ENCODE measurements at regions not wholly inside any gene's neighbourhood (a gene's known extent, or its start where the extent isn't known, plus 50 kb on each side); places are given as distances from the start of the nearest gene placed in this dataset.

GRCh38 chr3:76026379-76026778 is 241.0 kb upstream of the ZNF717 start:
- DNase-seq (ENCODE audit: low read depth), result no peak
- no peak overlapping the region for H3K4me3 ChIP-seq (ENCODE audit: low read depth, low read length)
- TF ChIP-seq CTCF (conservative IDR thresholded peaks at IDR 0.05; ENCODE audit: low read depth, low read length), result no peak

- DNase-seq (ENCODE audit: low read depth), result no peak
- no peak overlapping the region for H3K4me3 ChIP-seq (ENCODE audit: low read depth, low read length)
- no peak for TF ChIP-seq CTCF (conservative IDR thresholded peaks at IDR 0.05; ENCODE audit: low read depth, low read length)
These were observed 243.4 kb upstream of the ZNF717 start for GRCh38 chr3:76028774-76029173.

GRCh38 chr3:76034649-76035048 is 249.3 kb upstream of the ZNF717 start:
- H3K4me3 ChIP-seq (ENCODE audit: low read depth, low read length), result no peak overlapping the region
- DNase-seq (ENCODE audit: low read depth), result no peak
- TF ChIP-seq CTCF (conservative IDR thresholded peaks at IDR 0.05; ENCODE audit: low read depth, low read length), result no peak

- no peak for DNase-seq (ENCODE audit: low read depth)
- TF ChIP-seq CTCF (conservative IDR thresholded peaks at IDR 0.05; ENCODE audit: low read depth, low read length), result no peak
- no peak overlapping the region for H3K4me3 ChIP-seq (ENCODE audit: low read depth, low read length)
These were observed 249.8 kb upstream of the ZNF717 start for GRCh38 chr3:76035117-76035516.

GRCh38 chr3:76038949-76039348 is 253.6 kb upstream of the ZNF717 start:
- DNase-seq (ENCODE audit: low read depth), result no peak
- no peak for TF ChIP-seq CTCF (conservative IDR thresholded peaks at IDR 0.05; ENCODE audit: low read depth, low read length)
- no peak overlapping the region for H3K4me3 ChIP-seq (ENCODE audit: low read depth, low read length)

- TF ChIP-seq CTCF (conservative IDR thresholded peaks at IDR 0.05; ENCODE audit: low read depth, low read length), result no peak
- H3K4me3 ChIP-seq (ENCODE audit: low read depth, low read length), result no peak overlapping the region
- DNase-seq (ENCODE audit: low read depth), result no peak
These were observed 254.1 kb upstream of the ZNF717 start for GRCh38 chr3:76039431-76039830.

GRCh38 chr3:76040946-76041345 is 255.6 kb upstream of the ZNF717 start:
- no peak for DNase-seq (ENCODE audit: low read depth)
- no peak overlapping the region for H3K4me3 ChIP-seq (ENCODE audit: low read depth, low read length)
- no peak for TF ChIP-seq CTCF (conservative IDR thresholded peaks at IDR 0.05; ENCODE audit: low read depth, low read length)
